Kasumi-1 (cell line): ENCODE measurements at regions not wholly inside any gene's neighbourhood (a gene's known extent, or its start where the extent isn't known, plus 50 kb on each side); places are given as distances from the start of the nearest gene placed in this dataset.
"Not testable (repeated sequence)": the region's sequence is repeated elsewhere in the genome, so short reads cannot be mapped to it uniquely, and the experiment has no call there.

Experiments
- DNase-seq, 2 experiments: peaks; one replicate each; lab custom pipeline; 2025; lab: John Stamatoyannopoulos, UW

DNA sequence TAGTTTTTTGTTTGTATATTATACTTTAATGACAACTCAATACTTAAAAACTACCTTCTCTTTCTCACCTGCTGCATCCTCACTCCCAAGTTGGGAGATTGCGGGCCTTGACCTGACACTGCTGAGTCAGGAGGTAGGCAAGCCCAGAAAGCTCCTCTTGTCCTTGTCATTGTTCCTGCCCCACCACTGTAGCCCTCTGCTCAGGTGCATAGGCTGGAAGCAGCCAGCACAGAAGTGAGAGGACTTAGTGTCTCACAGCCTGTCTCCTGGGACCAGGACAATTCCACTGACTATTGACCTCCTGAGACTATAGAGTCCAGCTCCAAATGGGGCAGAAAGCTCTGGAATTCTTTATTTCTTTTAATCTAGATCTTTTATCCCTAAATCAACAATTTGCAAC lies 123.5 kb upstream of the NDP start:
- no peak for DNase-seq

DNA sequence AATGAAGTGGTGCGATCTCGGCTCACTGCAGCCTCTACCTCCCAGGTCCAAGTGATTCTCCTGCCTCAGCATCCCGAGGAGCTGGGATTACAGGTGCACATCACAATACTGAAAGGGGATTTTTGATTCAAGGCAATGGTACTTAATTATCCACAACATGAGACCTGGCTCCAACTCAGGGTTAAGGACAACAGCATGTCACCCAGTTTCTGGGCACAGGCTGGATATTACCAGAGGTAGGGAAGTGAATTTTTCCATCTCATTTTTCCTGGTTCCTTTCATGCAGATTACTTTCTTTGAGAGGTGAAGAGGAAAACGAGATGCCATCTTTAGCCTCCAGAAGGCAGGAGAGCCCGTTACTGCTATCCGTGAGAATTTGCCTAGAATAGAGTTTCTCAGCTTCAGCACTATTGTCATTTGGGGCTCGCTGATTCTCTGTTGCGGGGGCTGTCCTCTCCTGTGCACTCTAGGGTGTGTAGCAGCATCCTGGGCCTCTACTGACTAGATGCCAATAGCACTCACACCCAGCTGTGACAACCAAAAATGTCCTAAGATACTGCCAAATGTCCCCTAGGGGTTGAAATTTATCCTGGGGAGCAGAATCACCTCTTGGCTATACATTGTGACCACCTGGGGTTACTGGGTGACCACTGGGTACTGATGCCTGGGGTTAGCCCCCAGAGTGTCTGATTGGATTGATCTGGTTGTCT lies 121.8 kb upstream of the NDP start:
- no peak for DNase-seq

DNA sequence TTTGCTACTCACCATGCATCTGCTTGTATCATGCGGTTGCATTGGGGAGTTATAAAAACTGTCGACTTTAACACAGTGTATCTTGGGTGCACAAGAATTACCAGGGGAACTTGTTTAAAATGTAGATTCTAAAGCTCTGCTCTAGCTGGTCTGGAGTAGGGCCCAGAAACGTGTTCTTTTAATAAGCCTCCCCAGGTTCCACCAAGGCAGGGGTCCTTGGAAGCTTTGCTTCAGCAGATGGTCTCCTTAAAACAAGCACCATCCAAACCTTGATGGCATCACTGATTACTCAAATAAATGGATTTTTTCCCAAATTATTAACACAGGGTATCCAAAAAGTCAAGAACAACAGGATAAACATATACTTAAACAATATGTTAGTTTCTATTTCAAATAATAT lies 120.2 kb upstream of the NDP start:
- no peak for DNase-seq

DNA sequence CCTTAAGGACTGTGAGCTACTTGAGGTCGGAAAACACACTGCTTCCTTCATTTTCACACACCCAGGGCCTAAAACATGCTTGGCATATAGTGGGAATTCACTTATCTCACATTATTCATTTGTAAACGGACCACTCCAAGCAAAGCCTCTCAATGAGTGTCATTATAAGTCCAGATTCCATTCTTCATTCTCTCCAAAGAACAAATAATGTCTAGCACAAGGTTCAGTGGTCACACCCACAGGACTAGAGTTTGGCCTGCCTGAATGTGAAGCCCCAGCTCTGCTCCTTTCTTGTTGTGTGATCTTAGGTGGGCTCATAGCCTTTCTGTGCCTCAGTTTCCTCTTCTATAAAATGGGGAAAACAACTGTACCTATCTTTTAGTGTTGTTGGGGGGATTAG lies 119.6 kb upstream of the NDP start:
- no peak for DNase-seq

DNA sequence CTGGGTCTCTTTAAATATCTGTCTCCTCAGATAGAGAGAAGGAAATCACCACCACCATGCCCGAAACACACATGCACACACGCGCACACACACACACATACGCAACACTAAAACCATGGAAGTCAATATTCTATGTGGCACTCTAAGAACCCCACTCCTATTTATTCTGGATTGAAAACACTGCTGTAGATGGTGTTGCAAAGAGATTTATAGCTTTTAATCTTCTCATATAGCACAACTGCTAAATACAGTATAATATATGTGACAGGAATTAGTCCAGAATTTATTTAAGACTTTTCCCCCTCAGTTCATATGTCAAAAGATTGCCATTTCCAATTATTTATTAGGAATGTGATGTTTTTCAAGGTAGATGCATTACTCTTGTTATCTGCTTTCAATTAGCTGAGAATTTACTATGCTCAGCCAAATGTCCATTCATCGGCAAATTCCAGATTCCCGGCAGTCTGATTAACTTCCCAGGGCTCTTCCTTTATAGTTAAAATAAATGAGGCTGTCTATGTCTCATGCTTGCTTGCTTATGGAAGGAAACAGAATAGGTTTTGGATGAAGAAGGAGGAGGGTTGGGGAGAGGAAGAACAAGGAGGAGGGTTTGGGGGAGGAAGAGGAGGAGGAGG lies 115.4 kb upstream of the NDP start:
- no peak for DNase-seq

DNA sequence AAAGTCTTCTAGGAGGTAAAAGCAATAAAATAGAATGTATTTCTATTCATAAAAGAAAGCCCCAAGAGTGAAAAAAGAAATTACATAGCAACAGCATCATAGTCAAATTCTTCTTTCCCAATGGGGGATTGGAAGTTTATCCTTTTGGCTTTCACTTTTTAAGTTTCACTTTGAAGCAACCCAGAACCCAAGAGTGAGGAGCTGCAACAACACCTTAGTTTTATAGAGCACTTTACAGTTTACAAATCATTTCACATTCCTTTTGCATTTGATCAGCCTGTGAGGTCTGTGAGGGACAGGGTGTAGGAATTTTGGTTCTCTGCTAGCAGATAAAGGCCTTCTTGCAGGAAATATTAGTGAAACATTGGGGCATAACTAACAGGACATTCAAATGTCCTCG lies 112.0 kb upstream of the NDP start:
- DNase-seq: no peak

DNA sequence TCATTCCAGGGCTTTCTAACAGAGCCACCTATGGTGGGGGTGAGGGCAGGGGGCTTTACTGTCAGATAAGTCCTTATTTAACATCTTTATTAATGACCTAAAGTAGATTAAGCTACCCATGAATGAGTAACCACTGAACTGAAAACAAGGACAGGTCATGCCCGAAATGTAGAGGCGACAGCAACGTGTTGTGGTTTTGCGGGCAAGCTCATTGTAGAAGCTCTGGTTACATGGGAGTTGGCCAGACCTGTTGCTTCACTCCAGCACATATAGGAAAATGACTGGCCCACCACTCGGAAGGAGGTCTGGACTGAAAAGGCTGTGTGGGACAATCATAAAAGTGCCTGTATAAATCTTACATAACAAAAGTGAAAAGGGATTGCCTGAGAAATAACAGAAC lies 109.6 kb upstream of the NDP start:
- no peak for DNase-seq

DNA sequence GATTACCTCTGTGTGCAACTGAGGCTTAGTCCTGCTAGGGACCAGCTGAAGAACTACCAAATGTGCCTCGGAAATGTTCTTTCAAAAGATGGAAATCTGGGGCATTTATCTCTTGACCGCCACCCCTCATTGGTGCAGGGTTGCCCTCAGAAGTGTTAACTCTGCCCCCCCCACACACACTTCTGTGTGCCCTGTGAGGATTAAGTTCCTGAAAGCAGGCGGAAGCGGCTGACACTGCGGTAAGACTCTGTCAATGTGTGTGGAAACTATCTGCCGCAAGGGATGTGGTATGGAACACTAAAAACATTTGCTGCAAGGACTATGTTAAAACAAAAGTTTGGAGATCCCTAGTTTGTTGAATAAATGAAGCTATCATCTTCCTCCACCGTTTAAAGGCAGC lies 106.9 kb upstream of the NDP start:
- peak; percentile 71 to 76 for DNase-seq

DNA sequence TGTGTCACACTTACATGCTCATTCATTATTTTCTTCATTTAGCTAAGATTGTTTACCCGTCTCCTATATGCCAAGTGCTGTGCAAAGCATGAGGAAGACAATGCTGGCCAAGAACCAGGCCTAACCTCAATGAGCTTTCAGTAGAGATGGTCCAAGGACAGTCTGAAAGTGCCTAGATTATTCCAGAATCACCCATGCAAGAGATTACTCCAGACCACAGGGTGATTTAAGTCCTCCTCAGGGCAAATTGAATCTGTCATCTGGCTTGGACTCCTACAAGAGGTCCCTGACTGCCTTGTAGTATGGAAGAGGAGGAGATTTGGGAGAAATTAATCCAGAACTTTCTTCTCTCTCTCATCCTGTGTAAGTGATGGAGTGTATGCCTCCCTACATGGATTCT lies 99.4 kb upstream of the NDP start:
- DNase-seq: no peak

DNA sequence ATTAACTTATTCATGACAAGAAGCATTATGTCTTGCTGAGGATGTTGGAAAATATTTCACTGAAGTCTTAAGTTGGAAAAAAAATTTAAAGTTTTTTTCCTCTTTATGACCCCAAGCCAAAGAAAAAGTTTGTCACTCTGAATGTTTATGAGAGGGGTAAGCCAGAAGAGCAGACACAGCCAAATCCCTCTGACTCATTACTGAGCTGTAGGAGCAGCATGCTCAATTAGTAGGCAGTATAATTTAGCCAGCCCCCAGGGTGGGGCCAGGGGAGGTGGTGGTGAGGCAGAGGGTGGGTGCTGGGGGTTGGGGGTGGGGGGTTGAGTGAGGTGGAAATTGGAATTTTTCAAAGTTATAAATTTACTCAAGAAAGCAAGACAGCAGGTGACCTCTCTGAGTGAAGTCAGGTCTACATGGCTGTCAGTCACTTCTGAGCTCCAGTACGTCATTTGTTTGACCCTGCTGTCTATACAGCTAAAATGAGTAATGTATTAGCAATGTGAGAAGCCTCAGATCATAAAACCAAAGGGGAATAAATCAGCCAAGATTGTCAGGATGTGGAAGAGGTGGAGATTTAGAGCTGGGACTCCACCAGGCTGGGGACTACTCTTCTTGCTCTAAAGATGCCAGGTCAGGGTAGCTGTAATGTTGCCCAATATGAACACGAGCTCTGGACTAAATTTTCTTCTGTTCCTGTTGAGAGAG lies 98.8 kb upstream of the NDP start:
- no peak for DNase-seq

DNA sequence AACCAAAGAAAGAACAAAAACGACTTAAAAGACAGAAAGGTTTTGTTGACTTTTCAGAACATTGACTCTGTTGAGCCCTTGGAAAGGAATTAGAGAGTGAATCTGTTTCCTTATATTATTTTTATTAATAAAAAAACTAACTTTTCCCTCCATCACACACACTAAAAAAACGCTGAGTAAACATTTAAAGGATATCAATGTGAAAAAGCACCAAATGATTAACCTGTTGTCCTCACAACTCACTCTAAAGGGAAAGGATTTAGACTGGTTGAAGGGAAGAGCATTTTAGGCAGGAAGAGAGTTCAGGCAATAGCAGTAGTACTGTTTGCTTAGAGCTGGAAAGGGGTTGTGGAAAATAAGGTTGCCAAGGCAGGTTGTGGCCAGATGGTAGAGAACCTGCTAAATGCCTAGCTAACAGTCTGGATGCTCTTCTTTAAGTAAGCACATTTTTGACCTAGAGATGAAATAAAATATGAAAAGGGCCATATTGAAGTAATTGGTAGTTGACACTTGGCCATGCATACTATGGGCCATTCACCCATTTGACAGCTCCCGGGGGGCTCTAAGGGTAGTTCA lies 98.0 kb upstream of the NDP start:
- DNase-seq: no peak

DNA sequence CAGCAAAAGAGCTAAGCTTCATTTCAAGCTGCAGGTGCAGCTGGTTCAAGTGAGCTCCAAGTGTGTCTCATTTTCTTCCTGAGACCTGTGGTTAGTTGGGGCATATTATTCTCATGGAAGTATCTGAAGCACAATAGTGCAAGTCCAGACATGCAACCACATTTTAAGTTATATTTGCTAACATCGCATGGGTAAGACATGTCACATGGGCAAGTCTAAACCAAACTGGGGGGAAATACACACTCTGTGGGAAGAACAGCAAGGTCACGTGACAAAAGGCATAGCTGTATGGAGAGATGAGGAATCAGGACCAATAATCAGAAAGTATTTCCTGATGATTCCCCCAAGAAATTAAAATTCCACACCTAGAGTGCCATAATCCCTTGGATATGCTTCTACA lies 94.9 kb upstream of the NDP start:
- no peak for DNase-seq

DNA sequence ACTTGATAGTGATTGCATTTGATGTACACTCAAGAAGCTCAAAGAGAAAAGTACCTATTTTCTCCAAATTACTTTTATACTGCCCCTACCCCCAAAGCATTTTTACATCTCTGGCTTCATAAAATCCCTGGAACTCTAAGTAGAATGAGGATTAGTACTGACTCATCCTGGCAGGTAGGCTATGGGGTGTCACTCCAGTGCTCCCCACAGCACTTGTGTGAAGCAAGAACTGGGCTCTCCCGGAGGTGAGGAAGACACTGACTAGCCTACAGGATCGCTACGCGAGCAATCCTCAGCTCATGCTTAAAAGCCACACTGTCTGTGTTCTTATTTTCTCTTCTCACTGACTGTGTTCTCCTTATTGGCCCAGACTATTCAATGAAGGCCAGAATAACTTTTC lies 90.4 kb upstream of the NDP start:
- DNase-seq: no peak

DNA sequence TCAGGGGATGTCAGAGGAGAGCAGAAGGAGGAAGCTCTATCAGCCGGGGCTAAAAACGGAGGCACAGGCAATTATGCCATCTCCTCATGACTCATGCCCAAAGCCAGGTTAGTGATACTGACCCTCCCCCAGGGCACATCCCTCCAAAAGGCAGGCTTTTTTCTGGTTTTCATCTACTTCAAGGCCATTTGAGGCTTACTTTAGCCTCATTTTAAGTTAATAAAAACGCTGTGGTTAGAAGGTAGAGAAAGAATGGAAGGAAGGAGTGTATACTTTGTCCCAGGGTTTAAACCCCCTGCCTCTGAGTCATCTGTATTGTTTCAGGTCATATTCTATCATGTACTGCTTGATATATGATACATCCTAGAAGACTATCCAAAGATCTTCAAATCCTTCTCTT lies 89.7 kb upstream of the NDP start:
- peak; percentile 8 to 17 for DNase-seq

DNA sequence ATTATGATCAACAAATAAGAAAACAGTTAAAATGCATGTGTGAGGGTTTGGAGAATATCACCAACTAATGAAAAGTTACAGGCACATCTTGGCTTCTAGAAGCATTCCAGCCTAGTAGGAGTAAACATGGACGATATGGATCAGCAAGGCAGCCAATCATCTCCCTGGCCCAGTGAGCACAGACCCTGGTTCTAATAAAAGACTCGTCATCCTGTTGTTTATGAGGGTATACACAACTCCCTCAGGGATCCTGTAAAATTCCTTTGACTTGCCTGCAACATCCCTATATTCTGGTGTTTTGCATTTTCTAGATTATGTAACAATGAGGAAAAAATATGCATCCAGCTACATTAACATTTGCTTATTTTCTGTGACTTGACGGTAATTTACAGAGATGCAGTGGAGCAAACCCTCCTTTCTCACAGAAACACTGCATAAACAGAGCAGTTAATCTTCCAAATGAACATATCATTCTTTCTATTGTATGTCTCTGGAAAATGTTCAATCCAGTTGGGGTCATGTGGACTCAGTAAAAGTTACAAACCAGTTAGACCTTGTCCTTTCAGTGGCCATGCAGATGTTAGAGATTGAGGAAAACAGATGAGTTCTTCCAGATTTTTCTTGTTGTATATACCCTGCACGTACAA lies 88.9 kb upstream of the NDP start:
- DNase-seq: no peak

DNA sequence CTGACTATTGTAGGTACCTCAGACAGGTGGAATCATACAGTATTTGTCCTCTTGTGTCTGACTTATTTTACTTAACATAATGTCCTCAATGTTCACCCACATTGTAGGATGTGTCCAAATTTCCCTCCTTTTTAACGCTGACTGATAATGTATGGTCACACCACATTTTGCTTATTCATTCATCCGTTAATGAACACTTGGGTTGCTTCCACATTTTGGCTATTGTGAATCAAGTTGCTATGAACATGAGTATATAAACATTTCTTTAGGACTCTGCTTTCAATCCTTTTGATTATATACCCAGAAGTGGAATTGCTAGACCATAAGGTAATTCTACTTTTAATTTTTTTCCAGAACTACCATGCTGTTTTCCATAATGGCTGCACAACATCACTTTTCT lies 87.0 kb upstream of the NDP start:
- DNase-seq: no peak

DNA sequence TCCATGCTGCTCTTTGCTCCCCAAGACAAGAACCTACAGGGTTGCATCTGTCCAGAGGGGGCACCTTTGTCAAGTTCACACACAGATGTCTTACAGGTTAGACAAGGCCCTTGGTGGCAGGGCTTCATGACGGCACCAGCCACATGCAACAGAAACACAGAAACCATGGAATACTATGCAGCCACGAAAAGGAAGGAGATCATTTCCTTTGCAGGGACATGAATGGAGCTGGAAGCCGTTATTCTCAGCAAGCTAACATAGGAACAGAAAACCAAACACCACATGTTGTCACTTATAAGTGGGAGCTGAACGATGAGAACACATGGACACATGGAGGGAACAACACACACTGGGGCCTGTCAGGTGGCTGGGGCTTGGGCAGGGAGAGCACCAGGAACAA lies 85.1 kb upstream of the NDP start:
- DNase-seq: no peak

DNA sequence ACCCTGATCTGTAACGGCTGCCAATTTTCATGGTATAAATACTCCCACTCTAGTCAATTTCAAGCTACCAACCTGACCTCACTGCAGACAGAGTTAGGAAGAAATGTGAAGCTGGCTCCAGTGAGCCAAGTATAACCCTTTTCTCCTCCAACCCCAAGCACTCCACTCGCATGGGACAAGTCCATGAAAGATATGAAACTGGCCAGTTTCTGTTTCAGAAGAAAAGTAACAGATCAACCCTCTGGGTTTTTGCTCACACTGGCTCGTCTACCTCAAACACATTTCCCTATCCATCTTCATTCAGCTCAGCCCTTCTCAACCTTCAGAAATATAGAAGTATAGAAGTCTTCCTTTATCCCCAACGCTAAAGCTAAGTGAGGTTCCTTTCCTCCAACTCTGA lies 82.4 kb upstream of the NDP start:
- no peak for DNase-seq

DNA sequence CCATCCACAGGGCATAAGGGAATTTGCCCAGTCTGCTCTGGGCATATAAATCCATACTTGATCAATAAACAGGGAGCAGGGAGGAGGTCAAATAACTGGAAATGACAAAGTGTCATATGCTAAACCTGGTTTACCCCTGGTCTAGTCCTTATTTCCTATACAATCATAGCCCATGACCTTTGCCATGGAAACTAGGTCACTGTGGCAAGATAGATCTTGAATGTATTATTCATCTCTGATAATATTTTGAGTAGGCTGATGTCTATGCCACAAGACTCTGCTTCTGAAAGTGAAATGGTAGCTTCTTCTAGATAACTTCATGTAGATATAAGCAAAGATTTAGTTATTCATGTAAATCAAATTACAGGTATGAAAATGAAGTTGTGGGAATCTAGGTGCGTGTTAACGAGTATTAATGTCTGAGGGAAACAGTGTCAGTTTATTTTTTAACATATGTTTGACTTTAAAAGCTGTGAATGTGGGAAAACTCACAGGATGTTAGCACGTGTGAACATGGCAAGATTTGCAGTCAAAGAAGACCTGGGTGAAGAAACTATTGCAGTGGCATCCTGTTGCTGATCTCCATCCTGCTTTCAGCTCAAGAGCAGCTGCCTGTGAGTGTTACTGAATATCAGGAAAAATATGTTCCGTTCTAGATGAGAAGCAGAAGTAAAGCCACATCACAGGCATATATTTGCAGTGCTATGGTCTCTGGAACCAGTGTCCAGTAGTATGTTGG lies 81.8 kb upstream of the NDP start:
- no peak for DNase-seq

DNA sequence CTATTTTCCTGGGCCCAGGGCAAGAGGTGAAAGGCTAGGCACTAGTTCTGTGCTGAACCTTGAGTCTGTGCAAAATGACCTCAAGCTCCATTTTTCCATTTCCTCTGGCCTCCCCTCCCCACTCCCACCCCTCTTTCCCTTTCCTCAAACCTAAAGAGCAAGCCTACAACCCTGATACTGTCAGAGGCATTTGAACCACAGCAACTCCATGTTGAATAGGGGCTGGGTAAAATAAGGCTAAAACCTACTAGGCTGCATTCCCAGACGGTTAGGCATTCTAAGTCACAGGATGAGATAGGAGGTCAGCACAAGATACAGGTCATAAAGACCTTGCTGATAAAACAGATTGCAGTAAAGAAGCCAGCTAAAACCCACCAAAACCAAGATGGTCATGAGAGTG lies 71.9 kb upstream of the NDP start:
- not testable (repeated sequence) for DNase-seq

DNA sequence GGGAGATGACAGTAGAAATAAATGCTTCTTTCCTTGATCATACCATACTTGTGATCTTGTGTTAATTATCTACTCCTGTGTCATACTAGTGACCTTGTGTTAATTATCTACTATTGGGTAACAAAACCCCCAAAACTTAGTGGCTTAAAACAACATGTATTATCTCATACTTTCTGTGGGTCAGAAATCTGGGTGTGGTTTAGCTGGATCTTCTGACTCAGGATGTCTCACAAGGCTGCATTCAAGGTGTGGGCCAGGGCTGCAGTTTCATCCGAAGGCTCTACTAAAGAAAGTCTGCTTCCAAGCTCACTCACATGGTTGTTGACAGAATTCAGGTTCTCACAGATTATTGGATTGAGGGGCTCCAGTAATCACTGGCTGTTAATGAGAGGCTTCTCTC lies 70.3 kb upstream of the NDP start:
- no peak for DNase-seq

DNA sequence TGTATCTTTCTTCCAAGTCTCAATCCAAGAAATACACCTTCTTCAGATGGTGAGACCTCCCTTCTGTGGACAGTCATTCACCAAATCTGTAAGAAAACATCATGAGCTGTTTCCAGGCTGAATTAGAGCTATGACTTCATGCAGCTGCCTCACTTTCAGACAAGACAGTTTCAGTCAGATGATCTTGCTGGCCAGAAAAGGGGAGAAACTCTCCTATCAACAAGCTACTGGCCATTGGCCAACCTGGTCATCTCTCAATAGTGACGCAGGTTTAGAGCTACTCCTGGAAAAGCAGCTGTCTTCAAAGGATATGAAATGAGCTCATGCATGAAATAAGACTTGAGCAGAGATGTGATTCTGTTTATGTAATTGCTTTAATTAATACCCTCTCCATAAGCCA lies 69.6 kb upstream of the NDP start:
- no peak for DNase-seq
